Astrocyte (in vitro differentiated cells and primary cell): ENCODE measurements at regions not wholly inside any gene's neighbourhood (a gene's known extent, or its start where the extent isn't known, plus 50 kb on each side); places are given as distances from the start of the nearest gene placed in this dataset.

Experiments used
- EZH2 ChIP-seq: IDR thresholded peaks from 2 replicates; pipeline ENCODE4 v1.6.1; 2012; ENCODE audit warnings: mild to moderate bottlenecking, low read length, inconsistent platforms; ENCODE audit not compliant: insufficient read depth
- TF ChIP-seq, protein P1 (sequence below): IDR thresholded peaks from 2 replicates; pipeline ENCODE4 v1.5.1; 2011; ENCODE audit warnings: low read depth, mild to moderate bottlenecking, inconsistent platforms, low read length, moderate library complexity; ENCODE audit not compliant: insufficient read depth

GRCh38 chr4:86497980-86498862 lies 95.9 kb upstream of the PTPN13 start:
- TF ChIP-seq, protein P1, sequence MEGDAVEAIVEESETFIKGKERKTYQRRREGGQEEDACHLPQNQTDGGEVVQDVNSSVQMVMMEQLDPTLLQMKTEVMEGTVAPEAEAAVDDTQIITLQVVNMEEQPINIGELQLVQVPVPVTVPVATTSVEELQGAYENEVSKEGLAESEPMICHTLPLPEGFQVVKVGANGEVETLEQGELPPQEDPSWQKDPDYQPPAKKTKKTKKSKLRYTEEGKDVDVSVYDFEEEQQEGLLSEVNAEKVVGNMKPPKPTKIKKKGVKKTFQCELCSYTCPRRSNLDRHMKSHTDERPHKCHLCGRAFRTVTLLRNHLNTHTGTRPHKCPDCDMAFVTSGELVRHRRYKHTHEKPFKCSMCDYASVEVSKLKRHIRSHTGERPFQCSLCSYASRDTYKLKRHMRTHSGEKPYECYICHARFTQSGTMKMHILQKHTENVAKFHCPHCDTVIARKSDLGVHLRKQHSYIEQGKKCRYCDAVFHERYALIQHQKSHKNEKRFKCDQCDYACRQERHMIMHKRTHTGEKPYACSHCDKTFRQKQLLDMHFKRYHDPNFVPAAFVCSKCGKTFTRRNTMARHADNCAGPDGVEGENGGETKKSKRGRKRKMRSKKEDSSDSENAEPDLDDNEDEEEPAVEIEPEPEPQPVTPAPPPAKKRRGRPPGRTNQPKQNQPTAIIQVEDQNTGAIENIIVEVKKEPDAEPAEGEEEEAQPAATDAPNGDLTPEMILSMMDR: peak; percentile 97
- no peak for TF ChIP-seq EZH2
